Esophagus muscularis mucosa (tissue), 3 donors: ENCODE measurements at regions not wholly inside any gene's neighbourhood (a gene's known extent, or its start where the extent isn't known, plus 50 kb on each side); places are given as distances from the start of the nearest gene placed in this dataset.

Source experiments
- POLR2A ChIP-seq: fragments of 450-650 bp; IDR thresholded peaks from one replicate; pipeline ENCODE4 v1.6.1; 2017; ENCODE audit warnings: antibody characterized with exemption, moderate library complexity, mild to moderate bottlenecking, low read depth
- TF ChIP-seq, protein P1 (sequence below), 3 experiments: fragments of 200-600 bp in 2 of 3; fragments of 450-650 bp in 1 of 3; sonication (generic) in 2 of 3; IDR thresholded peaks; one replicate each; pipeline ENCODE4 v1.5.1; 2017 to 2019; ENCODE audit warnings: antibody characterized with exemption in 3 of 3, mild to moderate bottlenecking in 2 of 3, moderate library complexity in 1 of 3

GRCh38 chr13:34764246-34764645 is 177.8 kb upstream of the NBEA start:
- TF ChIP-seq, protein P1, sequence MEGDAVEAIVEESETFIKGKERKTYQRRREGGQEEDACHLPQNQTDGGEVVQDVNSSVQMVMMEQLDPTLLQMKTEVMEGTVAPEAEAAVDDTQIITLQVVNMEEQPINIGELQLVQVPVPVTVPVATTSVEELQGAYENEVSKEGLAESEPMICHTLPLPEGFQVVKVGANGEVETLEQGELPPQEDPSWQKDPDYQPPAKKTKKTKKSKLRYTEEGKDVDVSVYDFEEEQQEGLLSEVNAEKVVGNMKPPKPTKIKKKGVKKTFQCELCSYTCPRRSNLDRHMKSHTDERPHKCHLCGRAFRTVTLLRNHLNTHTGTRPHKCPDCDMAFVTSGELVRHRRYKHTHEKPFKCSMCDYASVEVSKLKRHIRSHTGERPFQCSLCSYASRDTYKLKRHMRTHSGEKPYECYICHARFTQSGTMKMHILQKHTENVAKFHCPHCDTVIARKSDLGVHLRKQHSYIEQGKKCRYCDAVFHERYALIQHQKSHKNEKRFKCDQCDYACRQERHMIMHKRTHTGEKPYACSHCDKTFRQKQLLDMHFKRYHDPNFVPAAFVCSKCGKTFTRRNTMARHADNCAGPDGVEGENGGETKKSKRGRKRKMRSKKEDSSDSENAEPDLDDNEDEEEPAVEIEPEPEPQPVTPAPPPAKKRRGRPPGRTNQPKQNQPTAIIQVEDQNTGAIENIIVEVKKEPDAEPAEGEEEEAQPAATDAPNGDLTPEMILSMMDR (IDR thresholded peaks at IDR 0.05): no peak
- no peak for TF ChIP-seq POLR2A
